Lower lobe of right lung (tissue), 2 donors: ENCODE measurements at regions not wholly inside any gene's neighbourhood (a gene's known extent, or its start where the extent isn't known, plus 50 kb on each side); places are given as distances from the start of the nearest gene placed in this dataset.

Experiments
- ATAC-seq, 2 donors: fragments of 200-7000 bp; cut with Tn5 transposase; one replicate each; pipeline ENCODE4 v1.9.1; 2020 to 2022; ENCODE audit warnings: mild to moderate bottlenecking in 2 of 2, moderate library complexity in 2 of 2
- DNase-seq: peaks from one replicate; pipeline ENCODE4 v3.0.0-alpha.2; 2020
- H3K27ac ChIP-seq: fragments of 200-600 bp; one replicate; pipeline ENCODE4 v1.8.0; 2022
- H3K27me3 ChIP-seq: fragments of 200-600 bp; one replicate; pipeline ENCODE4 v1.8.0; 2022; ENCODE audit warnings: low read depth
- H3K36me3 ChIP-seq: fragments of 200-600 bp; one replicate; pipeline ENCODE4 v1.8.0; 2022; ENCODE audit warnings: mild to moderate bottlenecking
- H3K4me1 ChIP-seq: fragments of 200-600 bp; one replicate; pipeline ENCODE4 v1.8.0; 2022
- H3K4me3 ChIP-seq: fragments of 200-600 bp; one replicate; pipeline ENCODE4 v1.8.0; 2022; ENCODE audit warnings: mild to moderate bottlenecking
- H3K9me3 ChIP-seq: fragments of 200-600 bp; one replicate; pipeline ENCODE4 v1.8.0; 2022
- CTCF ChIP-seq: fragments of 200-600 bp; IDR thresholded peaks from one replicate; pipeline ENCODE4 v1.8.0; 2022; ENCODE audit warnings: antibody characterized with exemption, mild to moderate bottlenecking
- intact Hi-C: fragments of 100-400 bp; cut with DNase I; formaldehyde crosslinking; loops from one replicate; pipeline ENCODE4 v1.11.0; 2022
- donor health status: DM: no; HTN: yes; CAD: no; lungs with severe emphysema.

- Histone ChIP-seq H3K27me3 (no peaks in the 10 kb centered on the region), H3K9me3 (no peaks in the 10 kb centered on the region), H3K4me3 (no peak overlapping the region), H3K4me1 (no peaks in the 10 kb centered on the region), H3K27ac (no peak overlapping the region), H3K36me3 (no peaks in the 10 kb centered on the region)
- ATAC-seq: no peak
- intact Hi-C loops: no loop called here
- no peak for TF ChIP-seq CTCF
- DNase-seq: no peak
Measured at GRCh38 chr7:94333810-94334209, 60.9 kb upstream of the COL1A2 start.

GRCh38 chr7:94335586-94335985 lies 59.1 kb upstream of the COL1A2 start:
- no peaks in the 10 kb centered on the region for H3K27me3 ChIP-seq
- no peak overlapping the region for H3K4me3 ChIP-seq
- intact Hi-C loops: no loop called here
- no peak for ATAC-seq
- no peaks in the 10 kb centered on the region for H3K4me1 ChIP-seq
- no peak for DNase-seq
- H3K9me3 ChIP-seq: no peaks in the 10 kb centered on the region
- TF ChIP-seq CTCF: no peak
- no peaks in the 10 kb centered on the region for H3K36me3 ChIP-seq
- no peak overlapping the region for H3K27ac ChIP-seq

- intact Hi-C loops: no loop called here
- Histone ChIP-seq H3K36me3 (no peaks in the 10 kb centered on the region), H3K27me3 (no peaks in the 10 kb centered on the region), H3K4me1 (no peaks in the 10 kb centered on the region), H3K9me3 (no peaks in the 10 kb centered on the region), H3K27ac (no peak overlapping the region), H3K4me3 (no peak overlapping the region)
- no peak for DNase-seq
- TF ChIP-seq CTCF: no peak
- no peak for ATAC-seq
Measured at GRCh38 chr7:94336009-94336408, 58.7 kb upstream of the COL1A2 start.

- H3K27me3 ChIP-seq: no peaks in the 10 kb centered on the region
- H3K36me3 ChIP-seq: no peaks in the 10 kb centered on the region
- intact Hi-C loops: no loop called here
- ATAC-seq (no peak), DNase-seq (no peak)
- no peak overlapping the region for H3K27ac ChIP-seq
- H3K9me3 ChIP-seq: no peaks in the 10 kb centered on the region
- TF ChIP-seq CTCF: no peak
- H3K4me3 ChIP-seq: no peak overlapping the region
- H3K4me1 ChIP-seq: no peaks in the 10 kb centered on the region
Measured at GRCh38 chr7:94338921-94339371, 55.7 kb upstream of the COL1A2 start.

GRCh38 chr7:94344826-94345225 lies 49.9 kb upstream of the COL1A2 start:
- H3K36me3 ChIP-seq: no peaks in the 10 kb centered on the region
- TF ChIP-seq CTCF: no peak
- no peaks in the 10 kb centered on the region for H3K27me3 ChIP-seq
- no peak overlapping the region for H3K27ac ChIP-seq
- ATAC-seq: no peak
- no peaks in the 10 kb centered on the region for H3K4me1 ChIP-seq
- no peak for DNase-seq
- H3K9me3 ChIP-seq: no peaks in the 10 kb centered on the region
- intact Hi-C loops: no loop called here
- H3K4me3 ChIP-seq: no peak overlapping the region
